Prostate gland (tissue), 1 donor: ENCODE measurements at regions not wholly inside any gene's neighbourhood (a gene's known extent, or its start where the extent isn't known, plus 50 kb on each side); places are given as distances from the start of the nearest gene placed in this dataset.

Source experiments
- POLR2A ChIP-seq: fragments of 450-650 bp; IDR thresholded peaks from one replicate; pipeline ENCODE4 v1.6.1; 2016; ENCODE audit warnings: antibody characterized with exemption, mild to moderate bottlenecking
- POLR2AphosphoS5 ChIP-seq: sonication (generic); formaldehyde crosslinking; IDR thresholded peaks from one replicate; pipeline ENCODE4 v1.6.1; 2017; ENCODE audit warnings: antibody characterized with exemption

DNA sequence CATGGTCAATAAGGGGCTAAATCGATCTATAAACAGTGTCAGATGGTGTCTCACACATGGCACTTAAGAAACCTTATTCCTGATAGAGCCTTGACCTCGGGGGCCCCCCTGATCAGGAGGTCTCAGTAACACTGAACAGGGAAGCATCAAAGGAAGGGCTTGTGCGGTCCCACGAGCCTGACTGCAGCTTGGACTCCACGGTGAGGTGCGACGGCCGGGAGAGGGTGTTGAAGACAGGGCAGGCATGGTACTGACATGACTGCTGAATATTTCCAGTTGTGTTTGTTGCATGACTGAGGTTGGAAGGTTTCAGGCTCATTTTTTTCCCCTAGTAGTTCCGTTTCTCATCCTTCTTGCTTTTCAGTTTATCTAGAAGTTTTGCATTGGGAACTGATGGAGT is 107.1 kb upstream of the JAG1 start:
- TF ChIP-seq POLR2AphosphoS5 (no peak), POLR2A (no peak)
